T-helper 17 cell (primary cell): ENCODE measurements at regions not wholly inside any gene's neighbourhood (a gene's known extent, or its start where the extent isn't known, plus 50 kb on each side); places are given as distances from the start of the nearest gene placed in this dataset.
"Not testable (repeated sequence)": the region's sequence is repeated elsewhere in the genome, so short reads cannot be mapped to it uniquely, and the experiment has no call there.

ENCODE experiments used
- ATAC-seq: fragments of 150-1000 bp; cut with Tn5 transposase; 2 replicates; pipeline ENCODE4 v1.10.0; 2021; ENCODE audit warnings: mild to moderate bottlenecking, moderate library complexity
- DNase-seq, 3 donors: peaks; one replicate each; pipeline versions ENCODE4 v3.0.0 to v3.0.0-alpha.2; 2020 to 2021
- H3K9me3 ChIP-seq: one replicate; pipeline ENCODE4 v1.7.0; 2013; ENCODE audit warnings: low read length, mild to moderate bottlenecking; ENCODE audit not compliant: control insufficient read depth, poor library complexity, severe bottlenecking
- H3K27ac Mint-ChIP-seq: one replicate; pipeline ENCODE4 v1.8.0; 2022; ENCODE audit warnings: mild to moderate bottlenecking, moderate library complexity, mixed read lengths
- H3K27me3 Mint-ChIP-seq: one replicate; pipeline ENCODE4 v1.8.0; 2022; ENCODE audit warnings: mixed read lengths
- H3K36me3 Mint-ChIP-seq: one replicate; pipeline ENCODE4 v1.8.0; 2022; ENCODE audit warnings: low read depth, mixed read lengths
- H3K4me1 Mint-ChIP-seq: one replicate; pipeline ENCODE4 v1.8.0; 2022; ENCODE audit warnings: mild to moderate bottlenecking, mixed read lengths
- H3K4me3 Mint-ChIP-seq: one replicate; pipeline ENCODE4 v1.8.0; 2022; ENCODE audit warnings: mild to moderate bottlenecking, moderate library complexity, mixed read lengths

GRCh38 chr1:4215391-4215790, 315.3 kb upstream of the C1orf174 start:
- H3K4me3 Mint-ChIP-seq, result no peak overlapping the region
- H3K27ac Mint-ChIP-seq, result no peak overlapping the region
- ATAC-seq, result no peak
- no peaks in the 10 kb centered on the region for H3K9me3 ChIP-seq
- H3K36me3 Mint-ChIP-seq, result no peaks in the 10 kb centered on the region
- H3K27me3 Mint-ChIP-seq, result peaks cover 44% of the 10 kb centered on the region
- no peak for DNase-seq
- no peaks in the 10 kb centered on the region for H3K4me1 Mint-ChIP-seq

- no peak for ATAC-seq
- H3K36me3 Mint-ChIP-seq, result no peaks in the 10 kb centered on the region
- no peak overlapping the region for H3K4me3 Mint-ChIP-seq
Measured at GRCh38 chr1:4216231-4216630, 316.2 kb upstream of the C1orf174 start.

GRCh38 chr1:4218619-4219018, 318.5 kb upstream of the C1orf174 start:
- DNase-seq (no peak), ATAC-seq (no peak)
- no peaks in the 10 kb centered on the region for H3K9me3 ChIP-seq
- H3K4me1 Mint-ChIP-seq, result no peaks in the 10 kb centered on the region
- H3K4me3 Mint-ChIP-seq, result no peak overlapping the region
- no peaks in the 10 kb centered on the region for H3K36me3 Mint-ChIP-seq
- H3K27me3 Mint-ChIP-seq, result peaks cover 43% of the 10 kb centered on the region
- H3K27ac Mint-ChIP-seq, result no peak overlapping the region

More at GRCh38 chr1:4216231-4216630, 316.2 kb upstream of the C1orf174 start:
- H3K9me3 ChIP-seq, result no peaks in the 10 kb centered on the region
- no peak for DNase-seq
- Mint-ChIP-seq H3K27ac (no peak overlapping the region), H3K27me3 (peaks cover 49% of the 10 kb centered on the region), H3K4me1 (no peaks in the 10 kb centered on the region)

- Mint-ChIP-seq H3K4me1 (no peaks in the 10 kb centered on the region), H3K27ac (no peak overlapping the region), H3K36me3 (no peaks in the 10 kb centered on the region), H3K4me3 (no peak overlapping the region), H3K27me3 (peaks cover 43% of the 10 kb centered on the region)
- no peak for ATAC-seq
- no peaks in the 10 kb centered on the region for H3K9me3 ChIP-seq
- DNase-seq, result no peak
Measured at GRCh38 chr1:4219111-4219510, 319.0 kb upstream of the C1orf174 start.

- H3K9me3 ChIP-seq, result no peaks in the 10 kb centered on the region
- no peak for DNase-seq
- H3K27ac Mint-ChIP-seq, result no peak overlapping the region
- no peaks in the 10 kb centered on the region for H3K36me3 Mint-ChIP-seq
- H3K27me3 Mint-ChIP-seq, result peaks cover 38% of the 10 kb centered on the region
- ATAC-seq, result no peak
- H3K4me1 Mint-ChIP-seq, result no peaks in the 10 kb centered on the region
- no peak overlapping the region for H3K4me3 Mint-ChIP-seq
Measured at GRCh38 chr1:4219826-4220225, 319.8 kb upstream of the C1orf174 start.

- DNase-seq, result no peak
- Mint-ChIP-seq H3K36me3 (no peaks in the 10 kb centered on the region), H3K4me3 (no peak overlapping the region), H3K27me3 (peaks cover 34% of the 10 kb centered on the region), H3K27ac (no peak overlapping the region), H3K4me1 (no peaks in the 10 kb centered on the region)
- H3K9me3 ChIP-seq, result no peaks in the 10 kb centered on the region
- no peak for ATAC-seq
Measured at GRCh38 chr1:4220362-4220761, 320.3 kb upstream of the C1orf174 start.

GRCh38 chr1:4221107-4221506, 321.0 kb upstream of the C1orf174 start:
- no peaks in the 10 kb centered on the region for H3K4me1 Mint-ChIP-seq
- H3K4me3 Mint-ChIP-seq, result no peak overlapping the region
- DNase-seq (no peak), ATAC-seq (no peak)
- H3K9me3 ChIP-seq, result no peaks in the 10 kb centered on the region
- no peak overlapping the region for H3K27ac Mint-ChIP-seq
- no peaks in the 10 kb centered on the region for H3K36me3 Mint-ChIP-seq
- H3K27me3 Mint-ChIP-seq, result peaks cover 30% of the 10 kb centered on the region

GRCh38 chr1:4224684-4225467, 324.8 kb upstream of the C1orf174 start:
- H3K27ac Mint-ChIP-seq, result no peak overlapping the region
- no peaks in the 10 kb centered on the region for H3K4me1 Mint-ChIP-seq
- H3K4me3 Mint-ChIP-seq, result no peak overlapping the region
- DNase-seq, result no peak
- peaks cover 21% of the 10 kb centered on the region for H3K27me3 Mint-ChIP-seq
- ATAC-seq, result no peak
- no peaks in the 10 kb centered on the region for H3K36me3 Mint-ChIP-seq
- H3K9me3 ChIP-seq, result no peaks in the 10 kb centered on the region

- ATAC-seq (no peak), DNase-seq (no peak)
- no peak overlapping the region for H3K4me3 Mint-ChIP-seq
- no peaks in the 10 kb centered on the region for H3K9me3 ChIP-seq
- peaks cover 11% of the 10 kb centered on the region for H3K27me3 Mint-ChIP-seq
- H3K36me3 Mint-ChIP-seq, result no peaks in the 10 kb centered on the region
- H3K4me1 Mint-ChIP-seq, result no peaks in the 10 kb centered on the region
- no peak overlapping the region for H3K27ac Mint-ChIP-seq
Measured at GRCh38 chr1:4227986-4228385, 327.9 kb upstream of the C1orf174 start.

GRCh38 chr1:4253935-4254334, 353.9 kb upstream of the C1orf174 start:
- DNase-seq (no peak), ATAC-seq (no peak)
- Mint-ChIP-seq H3K36me3 (peaks cover 2% of the 10 kb centered on the region), H3K27me3 (peaks cover 11% of the 10 kb centered on the region), H3K4me1 (no peaks in the 10 kb centered on the region), H3K4me3 (no peak overlapping the region), H3K27ac (no peak overlapping the region)
- H3K9me3 ChIP-seq, result peaks cover 2% of the 10 kb centered on the region

- H3K27ac Mint-ChIP-seq, result no peak overlapping the region
- ATAC-seq (no peak), DNase-seq (no peak)
- H3K4me3 Mint-ChIP-seq, result no peak overlapping the region
- no peaks in the 10 kb centered on the region for H3K4me1 Mint-ChIP-seq
- H3K9me3 ChIP-seq, result peaks cover 2% of the 10 kb centered on the region
- H3K27me3 Mint-ChIP-seq, result peaks cover 10% of the 10 kb centered on the region
- H3K36me3 Mint-ChIP-seq, result peaks cover 2% of the 10 kb centered on the region
Measured at GRCh38 chr1:4256351-4256750, 356.3 kb upstream of the C1orf174 start.

GRCh38 chr1:4258146-4258777, 358.2 kb upstream of the C1orf174 start:
- H3K27me3 Mint-ChIP-seq, result peaks cover 10% of the 10 kb centered on the region
- H3K4me3 Mint-ChIP-seq, H3K9me3 ChIP-seq, H3K36me3 Mint-ChIP-seq, ATAC-seq, H3K4me1 Mint-ChIP-seq, H3K27ac Mint-ChIP-seq, DNase-seq: not testable (repeated sequence)

GRCh38 chr1:4261327-4261726, 361.3 kb upstream of the C1orf174 start:
- Mint-ChIP-seq H3K27me3 (peaks cover 6% of the 10 kb centered on the region), H3K27ac (no peak overlapping the region), H3K36me3 (peaks cover 2% of the 10 kb centered on the region), H3K4me3 (no peak overlapping the region), H3K4me1 (no peaks in the 10 kb centered on the region)
- H3K9me3 ChIP-seq, result peaks cover 2% of the 10 kb centered on the region
- DNase-seq (no peak), ATAC-seq (no peak)

GRCh38 chr1:4262665-4263064, 362.6 kb upstream of the C1orf174 start:
- no peak for DNase-seq
- Mint-ChIP-seq H3K4me3 (no peak overlapping the region), H3K4me1 (no peaks in the 10 kb centered on the region), H3K27ac (no peak overlapping the region), H3K36me3 (peaks cover 1% of the 10 kb centered on the region), H3K27me3 (peaks cover 9% of the 10 kb centered on the region)
- H3K9me3 ChIP-seq, result peaks cover 2% of the 10 kb centered on the region
- ATAC-seq, result no peak
